PC-9 (cell line): ENCODE measurements at regions not wholly inside any gene's neighbourhood (a gene's known extent, or its start where the extent isn't known, plus 50 kb on each side); places are given as distances from the start of the nearest gene placed in this dataset.

Experiments used
- CTCF ChIP-seq: fragments of 200-600 bp; sonication (generic); conservative IDR thresholded peaks from 2 replicates; pipeline ENCODE4 v1.6.1; 2017; ENCODE audit warnings: mixed run types, antibody characterized with exemption, mild to moderate bottlenecking, moderate library complexity
- EZH2 ChIP-seq: fragments of 200-600 bp; sonication (generic); IDR thresholded peaks from 2 replicates; pipeline ENCODE4 v1.8.0; 2017; ENCODE audit warnings: antibody characterized with exemption, low read depth

- TF ChIP-seq CTCF (no peak), EZH2 (no peak)
Measured at GRCh38 chr9:115598751-115599150, 480.8 kb upstream of the TNC start.
